ENCODE measurements at regions not wholly inside any gene's neighbourhood (a gene's known extent, or its start where the extent isn't known, plus 50 kb on each side); places are given as distances from the start of the nearest gene placed in this dataset.

DNA sequence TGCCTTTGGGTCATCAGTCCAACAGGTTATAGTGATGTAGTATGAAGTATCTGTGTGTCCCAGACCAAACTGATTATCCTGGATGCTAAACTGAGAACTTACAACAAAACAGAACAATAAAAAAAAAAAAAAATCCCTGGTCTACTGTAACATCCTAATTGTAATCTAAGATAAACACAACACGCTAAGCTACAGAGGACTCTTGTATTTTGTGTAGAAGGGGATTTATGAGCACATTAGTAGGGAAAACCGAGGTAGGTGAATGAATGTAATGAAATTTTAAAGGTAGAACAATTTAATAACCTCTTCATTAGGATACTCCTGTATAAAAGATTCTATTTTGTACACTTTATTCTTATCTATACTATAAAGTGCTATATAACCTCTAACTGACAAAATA is 424.1 kb downstream of the NDFIP2 start:
- TF ChIP-seq SREBF2 (IDR thresholded peaks at IDR 0.05; ENCODE audit: low read length) (no peak), MTA3 (IDR thresholded peaks at IDR 0.05; ENCODE audit: borderline replicate concordance, low read length) (no peak), RAD51 (IDR thresholded peaks at IDR 0.05) (no peak), FOXK2 (IDR thresholded peaks at IDR 0.05) (no peak), CREB1 (IDR thresholded peaks at IDR 0.05; ENCODE audit: low read depth) (no peak), NFYB (IDR thresholded peaks at IDR 0.05; ENCODE audit: insufficient read depth, low read depth, low read length) (no peak), NRF1 (conservative IDR thresholded peaks at IDR 0.05; ENCODE audit: low read depth, low read length) (no peak), IKZF2 (IDR thresholded peaks at IDR 0.05) (no peak)
- TF ChIP-seq, protein P1, sequence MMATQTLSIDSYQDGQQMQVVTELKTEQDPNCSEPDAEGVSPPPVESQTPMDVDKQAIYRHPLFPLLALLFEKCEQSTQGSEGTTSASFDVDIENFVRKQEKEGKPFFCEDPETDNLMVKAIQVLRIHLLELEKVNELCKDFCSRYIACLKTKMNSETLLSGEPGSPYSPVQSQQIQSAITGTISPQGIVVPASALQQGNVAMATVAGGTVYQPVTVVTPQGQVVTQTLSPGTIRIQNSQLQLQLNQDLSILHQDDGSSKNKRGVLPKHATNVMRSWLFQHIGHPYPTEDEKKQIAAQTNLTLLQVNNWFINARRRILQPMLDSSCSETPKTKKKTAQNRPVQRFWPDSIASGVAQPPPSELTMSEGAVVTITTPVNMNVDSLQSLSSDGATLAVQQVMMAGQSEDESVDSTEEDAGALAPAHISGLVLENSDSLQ (IDR thresholded peaks at IDR 0.05) = no peak
- TF ChIP-seq, protein P2, sequence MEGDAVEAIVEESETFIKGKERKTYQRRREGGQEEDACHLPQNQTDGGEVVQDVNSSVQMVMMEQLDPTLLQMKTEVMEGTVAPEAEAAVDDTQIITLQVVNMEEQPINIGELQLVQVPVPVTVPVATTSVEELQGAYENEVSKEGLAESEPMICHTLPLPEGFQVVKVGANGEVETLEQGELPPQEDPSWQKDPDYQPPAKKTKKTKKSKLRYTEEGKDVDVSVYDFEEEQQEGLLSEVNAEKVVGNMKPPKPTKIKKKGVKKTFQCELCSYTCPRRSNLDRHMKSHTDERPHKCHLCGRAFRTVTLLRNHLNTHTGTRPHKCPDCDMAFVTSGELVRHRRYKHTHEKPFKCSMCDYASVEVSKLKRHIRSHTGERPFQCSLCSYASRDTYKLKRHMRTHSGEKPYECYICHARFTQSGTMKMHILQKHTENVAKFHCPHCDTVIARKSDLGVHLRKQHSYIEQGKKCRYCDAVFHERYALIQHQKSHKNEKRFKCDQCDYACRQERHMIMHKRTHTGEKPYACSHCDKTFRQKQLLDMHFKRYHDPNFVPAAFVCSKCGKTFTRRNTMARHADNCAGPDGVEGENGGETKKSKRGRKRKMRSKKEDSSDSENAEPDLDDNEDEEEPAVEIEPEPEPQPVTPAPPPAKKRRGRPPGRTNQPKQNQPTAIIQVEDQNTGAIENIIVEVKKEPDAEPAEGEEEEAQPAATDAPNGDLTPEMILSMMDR (IDR thresholded peaks at IDR 0.05 in 2 of 3, conservative IDR thresholded peaks at IDR 0.05 in 1 of 3; ENCODE audit: control insufficient read depth in 2 of 3, extremely low read depth in 1 of 3, insufficient read depth in 1 of 3, low read depth in 3 of 3, low read length in 3 of 3) = no peak

Measured in GM12878 (cell line).